Fibroblast of skin of scalp (primary cell): ENCODE measurements at regions not wholly inside any gene's neighbourhood (a gene's known extent, or its start where the extent isn't known, plus 50 kb on each side); places are given as distances from the start of the nearest gene placed in this dataset.
A peak's percentile ranks its signal among the peaks of the same experiment; 100 is the strongest.

Experiments
- DNase-seq: peaks from one replicate; pipeline ENCODE4 v3.0.0-alpha.2; 2013

DNA sequence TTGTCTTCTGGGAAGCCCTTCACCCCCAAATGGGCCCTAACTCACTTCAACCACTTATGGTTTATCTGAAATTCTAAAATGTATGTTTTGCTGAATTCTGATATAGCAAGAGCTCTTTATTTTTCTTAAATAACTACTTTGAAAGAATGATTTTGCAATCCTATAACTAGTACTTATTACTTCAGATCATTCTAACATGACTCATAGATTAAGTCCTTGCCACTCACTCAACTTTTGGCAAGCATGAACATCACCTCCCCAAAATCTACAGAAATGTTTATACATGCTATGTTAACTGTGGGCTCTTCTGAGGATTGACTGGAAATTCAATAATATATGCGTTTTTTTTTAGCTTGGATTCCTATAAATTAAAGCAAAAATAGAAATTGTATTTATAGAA is 367.4 kb upstream of the FAT3 start:
- peak; percentile 70 for DNase-seq

DNA sequence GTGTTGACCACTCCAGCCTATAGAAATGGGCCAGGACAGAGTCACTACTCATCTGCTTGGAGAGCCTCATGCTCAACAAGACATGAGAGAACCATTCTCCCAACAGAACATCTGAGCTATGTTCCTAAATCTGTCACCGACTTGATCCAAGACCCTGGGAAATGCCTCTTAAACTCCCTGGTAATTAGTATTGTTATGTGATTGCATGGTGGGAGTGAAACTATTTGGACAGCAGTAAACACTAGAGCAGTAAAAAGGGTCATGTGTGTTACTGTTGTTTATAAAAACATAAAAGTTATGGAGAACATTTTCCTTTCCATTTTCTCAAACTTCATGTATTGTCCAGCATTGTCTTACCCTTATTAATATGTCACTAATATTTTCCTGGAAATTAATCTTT is 369.8 kb upstream of the FAT3 start:
- no peak for DNase-seq

DNA sequence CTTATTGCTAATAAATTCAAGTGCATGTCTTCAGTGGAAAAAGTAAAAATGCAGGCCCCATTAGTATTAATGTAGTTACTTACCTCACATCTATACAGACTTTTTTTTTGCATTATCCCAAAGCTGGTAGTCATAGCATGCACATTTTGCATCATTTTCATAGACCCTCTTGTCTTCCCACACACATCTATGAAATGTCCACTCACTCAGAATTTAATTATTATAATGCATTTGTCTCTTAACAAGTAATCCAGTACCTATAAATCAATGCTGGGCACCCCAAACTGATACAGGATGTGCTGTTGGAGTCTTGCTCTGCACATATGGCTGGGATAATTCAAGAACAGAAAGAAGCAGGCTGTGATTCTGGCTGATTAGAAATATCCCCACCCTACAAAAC is 370.4 kb upstream of the FAT3 start:
- no peak for DNase-seq

DNA sequence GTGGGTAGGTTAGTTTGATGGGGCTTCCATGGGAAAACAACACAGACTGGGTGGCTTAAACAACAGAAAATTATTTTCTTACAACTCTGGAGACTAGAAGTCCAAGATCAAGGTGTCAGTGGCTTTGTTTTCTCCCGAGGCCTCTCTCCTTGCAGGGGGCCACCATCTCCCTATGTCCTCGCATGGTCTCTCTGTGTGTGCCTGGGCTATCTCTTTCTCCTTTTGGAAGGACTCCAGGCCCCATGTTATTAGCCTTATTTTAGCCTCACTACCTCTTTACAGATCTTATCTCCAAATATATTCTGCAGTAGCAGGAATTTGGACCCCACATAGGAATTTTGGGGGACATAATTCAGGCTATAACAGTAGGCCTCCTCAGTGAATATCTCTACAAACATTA is 372.7 kb upstream of the FAT3 start:
- DNase-seq = no peak

DNA sequence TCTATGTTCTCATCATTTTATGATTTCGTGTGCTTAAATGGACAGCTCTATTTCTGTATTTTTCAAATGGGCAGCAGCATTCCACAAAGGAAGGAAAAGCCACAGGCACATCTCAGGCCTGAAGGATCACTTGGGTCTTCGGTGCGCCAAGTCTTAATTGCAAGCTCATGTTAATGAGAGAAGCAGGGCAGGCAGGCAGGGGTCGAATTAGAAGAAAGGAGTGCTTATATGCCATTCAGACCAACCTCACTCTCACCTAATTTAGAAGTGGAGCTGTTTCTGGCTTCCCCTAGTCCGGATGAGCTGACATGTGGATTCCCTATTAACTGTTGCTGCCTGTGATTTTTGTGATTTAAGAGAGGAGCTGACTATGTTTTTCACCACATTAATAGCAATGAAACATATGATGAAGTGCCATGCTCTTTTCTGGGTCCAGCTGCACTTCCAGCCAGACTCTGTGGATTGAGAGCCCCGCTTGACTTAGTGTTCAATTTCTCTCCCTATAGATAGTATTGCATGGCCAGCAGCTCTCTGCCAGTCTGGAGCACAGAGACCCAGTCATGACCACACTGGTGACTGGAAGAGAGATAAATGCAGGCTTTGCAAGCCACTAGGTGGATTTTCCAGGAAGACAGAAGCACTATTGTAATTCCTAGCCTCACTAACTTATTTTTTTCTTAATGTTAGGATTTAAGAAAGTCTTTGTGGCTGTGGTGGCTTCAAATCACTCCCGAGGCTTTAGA is 373.9 kb upstream of the FAT3 start:
- DNase-seq = no peak

DNA sequence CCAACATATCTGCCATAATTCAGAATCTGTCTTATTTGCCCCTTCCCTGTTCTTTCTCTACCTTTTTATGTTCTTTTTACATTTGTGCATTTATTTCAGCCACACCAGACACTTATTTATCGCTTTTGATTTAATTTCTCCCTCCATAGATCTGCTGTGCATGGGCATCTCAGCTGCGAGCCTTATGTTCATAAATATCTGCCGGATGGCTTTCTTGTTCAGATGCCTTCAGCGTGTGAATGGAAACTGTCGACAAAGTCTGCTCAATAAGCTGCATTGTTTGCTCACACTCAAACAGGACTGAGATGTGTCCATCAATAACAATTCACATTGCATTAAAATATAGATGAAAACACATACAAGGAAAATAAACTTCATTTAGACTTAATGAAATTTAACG is 374.6 kb upstream of the FAT3 start:
- no peak for DNase-seq

DNA sequence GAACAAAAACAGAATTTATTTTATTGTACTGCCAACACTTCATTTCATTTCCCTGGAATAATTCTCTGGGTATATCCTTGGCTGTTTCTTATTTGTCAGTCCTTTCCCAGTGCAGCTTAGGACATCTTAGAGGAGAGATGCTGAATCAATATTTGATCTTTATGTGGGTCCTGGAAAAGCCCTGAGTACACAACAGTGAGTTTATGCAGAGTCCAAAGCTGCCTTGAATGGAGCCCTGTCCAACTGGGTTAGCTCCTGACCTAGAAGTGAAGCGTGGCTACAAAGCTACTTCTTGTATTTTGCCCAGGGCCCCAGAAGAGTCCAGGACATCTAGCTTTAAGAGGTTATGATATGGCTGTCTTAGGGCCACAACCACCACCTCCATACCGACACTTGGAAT is 378.0 kb upstream of the FAT3 start:
- no peak for DNase-seq

DNA sequence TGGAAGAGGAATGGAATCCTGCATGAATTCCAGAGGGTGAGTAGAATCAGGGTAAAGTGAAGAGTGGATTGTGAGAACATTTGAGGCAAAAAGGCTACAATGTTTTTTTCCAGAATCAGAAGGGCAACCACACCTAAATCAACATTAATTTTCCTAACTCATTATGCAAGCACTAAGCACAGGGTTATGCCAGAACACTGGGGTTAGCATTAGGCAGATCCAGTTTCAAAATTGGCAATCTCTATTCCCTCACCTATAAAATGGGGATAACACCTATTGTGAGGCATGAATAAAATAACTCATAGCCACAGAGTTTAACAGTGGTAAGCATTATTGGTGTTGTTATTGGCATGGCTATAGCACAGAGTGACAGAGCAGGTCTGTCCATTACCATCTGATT is 378.6 kb upstream of the FAT3 start:
- no peak for DNase-seq

DNA sequence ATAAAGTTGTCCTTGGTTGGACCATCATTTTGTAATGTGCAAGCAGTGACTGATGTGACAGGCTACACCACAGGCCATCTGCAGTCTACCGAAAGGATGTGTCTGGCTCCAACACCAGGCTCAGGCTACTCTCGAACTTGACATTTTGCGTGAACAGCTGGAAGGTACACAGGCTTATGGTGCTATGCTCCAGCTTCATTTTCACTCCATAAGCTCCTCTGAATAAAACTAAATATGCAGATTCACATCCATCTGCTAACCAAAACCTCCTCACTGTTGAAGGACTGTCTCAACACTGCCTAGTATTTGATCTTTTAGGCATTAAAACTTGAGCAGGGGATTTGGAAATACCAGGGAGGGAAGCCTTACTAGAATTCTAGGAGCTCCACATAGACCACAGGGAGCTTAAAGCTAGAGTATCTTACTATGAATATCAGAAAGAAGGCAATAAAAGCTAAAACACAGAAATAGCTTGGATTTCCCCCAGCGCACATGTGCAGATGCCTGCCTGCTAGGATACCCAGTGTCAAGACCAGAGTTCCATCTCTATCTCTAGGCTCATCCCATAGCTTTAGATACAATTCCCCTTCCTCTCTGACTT is 383.9 kb upstream of the FAT3 start:
- DNase-seq = no peak

DNA sequence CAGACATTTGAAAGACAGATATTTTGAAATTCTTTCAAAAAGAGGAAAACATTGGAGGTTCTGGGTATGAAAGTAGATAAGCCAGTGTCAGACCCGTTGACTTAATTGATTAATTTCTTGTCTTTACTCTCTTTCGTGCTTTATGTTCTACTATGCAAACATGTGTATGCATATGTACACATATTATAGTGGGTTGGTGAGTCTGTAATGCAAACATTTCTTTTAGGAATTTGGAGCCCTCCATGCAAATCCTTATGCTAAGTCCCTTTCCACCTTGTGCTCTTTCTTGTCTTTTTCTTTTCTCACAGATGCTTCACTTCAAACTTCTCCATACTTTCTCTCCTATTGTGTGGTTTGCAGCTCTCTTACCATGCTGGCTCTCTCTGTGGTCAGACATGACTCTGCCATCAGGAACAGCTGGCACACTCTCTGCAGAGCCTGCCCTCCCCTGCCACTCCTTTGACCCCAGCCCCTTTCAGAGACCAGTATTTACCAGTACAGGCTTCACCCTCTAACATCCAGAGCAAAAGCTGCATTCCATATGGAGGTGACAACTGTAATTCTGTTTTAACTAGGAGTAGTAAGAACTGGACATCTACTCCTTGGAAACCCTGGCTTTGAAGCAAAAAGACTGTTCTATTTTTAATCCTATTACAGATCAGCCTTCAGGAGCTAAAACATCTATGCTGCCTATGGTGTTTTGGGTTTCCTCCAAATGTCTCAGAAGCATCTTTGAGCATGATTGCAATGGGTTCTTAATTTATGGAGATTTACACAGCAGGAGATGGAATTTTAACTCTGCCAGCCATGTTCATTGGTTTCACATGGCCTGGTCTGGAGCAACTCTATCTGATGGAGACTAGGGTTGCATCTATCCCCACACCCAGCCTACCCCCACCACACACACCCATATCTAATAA is 386.9 kb upstream of the FAT3 start:
- peak; percentile 16 for DNase-seq

DNA sequence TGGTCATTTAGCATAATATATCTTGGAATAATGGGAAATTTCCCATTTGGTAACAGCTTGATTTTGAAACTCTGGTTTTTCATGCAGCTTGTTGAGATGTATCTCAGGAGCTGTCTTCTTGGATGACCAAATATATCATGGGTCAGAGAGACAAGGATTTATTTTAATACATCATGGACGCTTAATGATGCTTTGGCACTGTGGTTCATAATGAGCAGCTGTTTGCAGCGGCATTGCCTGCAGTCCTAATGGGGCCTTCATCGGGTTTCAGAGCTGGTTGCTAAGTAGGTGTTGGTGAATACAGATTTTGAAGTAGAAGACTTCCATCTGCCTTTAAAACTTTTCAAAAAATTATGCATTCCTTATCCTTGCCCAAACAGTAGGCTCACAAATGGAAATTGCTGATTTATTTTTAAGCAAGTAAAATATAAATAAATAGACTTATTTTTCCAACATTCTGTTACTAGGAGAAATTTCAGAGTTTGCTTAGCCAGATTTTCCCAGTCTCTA is 389.5 kb upstream of the FAT3 start:
- no peak for DNase-seq

DNA sequence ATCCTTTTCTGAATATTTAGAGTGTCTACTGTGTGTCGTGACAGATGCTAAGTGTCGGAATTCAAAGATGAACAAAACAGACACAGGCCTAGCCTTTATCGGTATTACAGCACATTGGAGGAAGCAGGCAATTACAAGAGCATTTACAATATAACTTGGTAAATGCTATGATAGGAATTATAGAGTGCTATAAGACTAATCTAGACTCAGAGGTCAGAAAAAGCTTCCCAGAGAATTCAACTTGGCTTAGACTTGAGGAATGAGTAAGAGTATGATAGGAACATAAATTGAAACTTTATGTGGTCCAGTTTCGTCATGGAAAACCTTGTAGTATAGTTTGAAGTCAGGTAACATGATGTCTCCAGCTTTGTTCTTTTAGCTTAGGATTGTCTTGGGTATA is 395.7 kb upstream of the FAT3 start:
- DNase-seq = no peak

DNA sequence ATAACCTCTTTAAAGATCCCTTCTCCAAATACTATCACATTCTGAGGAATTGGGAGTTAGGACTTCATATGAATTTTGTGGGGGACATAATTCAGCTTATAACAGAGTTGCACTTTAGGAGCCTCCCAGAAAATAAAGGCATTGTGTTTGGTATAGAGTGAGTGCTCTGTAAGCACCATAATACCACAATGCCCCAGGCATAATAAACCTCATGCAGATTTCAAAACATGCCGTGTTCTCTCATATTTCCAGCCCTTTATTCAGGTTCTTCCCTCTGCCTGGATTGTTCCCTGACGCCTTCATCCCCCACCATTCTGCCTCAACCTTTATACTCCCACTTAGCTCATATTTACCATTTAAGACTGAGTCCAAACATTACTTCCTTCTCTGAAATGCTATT is 398.8 kb upstream of the FAT3 start:
- DNase-seq = no peak

DNA sequence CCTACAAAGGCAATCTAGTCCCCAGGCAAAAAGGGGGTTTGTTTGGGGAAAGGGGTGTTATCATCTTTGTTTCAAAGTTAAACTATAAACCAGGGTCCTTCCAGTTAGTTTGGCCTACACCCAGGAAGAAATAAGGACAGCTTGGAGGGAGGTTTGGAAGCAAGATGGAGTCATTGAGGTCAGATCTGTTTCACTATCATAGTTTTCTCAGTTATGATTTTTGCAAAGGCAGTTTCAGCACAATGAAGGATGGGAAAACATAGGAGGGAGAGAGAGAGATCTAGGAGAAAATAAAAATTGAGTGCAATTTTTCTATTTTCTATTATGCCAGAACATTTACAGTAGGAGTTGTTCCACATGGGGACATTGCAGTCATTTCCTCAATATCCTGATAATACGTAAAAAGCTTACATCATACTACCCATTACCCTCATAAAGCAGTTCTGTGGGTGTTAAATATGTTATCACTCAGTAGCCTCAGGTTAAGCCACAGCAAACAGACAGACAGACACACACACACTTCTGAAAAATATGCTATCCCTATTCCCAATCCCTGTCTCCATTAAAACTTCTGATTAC is 401.3 kb upstream of the FAT3 start:
- DNase-seq = no peak

DNA sequence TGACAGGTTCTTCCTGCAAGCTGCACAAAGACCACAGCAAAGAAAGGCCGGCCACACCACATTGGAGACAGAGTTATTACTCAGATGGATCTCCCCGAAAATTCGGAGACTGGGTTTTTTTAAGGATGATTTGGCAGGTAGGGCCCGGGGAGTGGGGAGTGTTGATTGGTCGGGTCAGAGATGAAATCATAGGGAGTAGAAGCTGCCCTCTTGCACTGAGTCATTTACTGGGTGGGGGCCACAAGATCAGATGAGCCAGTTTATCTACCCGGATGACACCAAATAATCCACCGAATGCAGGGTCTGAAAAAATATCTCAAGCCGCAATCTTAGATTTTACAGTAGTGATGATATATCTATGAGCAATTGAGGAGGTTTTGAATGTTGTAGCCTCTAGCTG is 401.8 kb upstream of the FAT3 start:
- DNase-seq = no peak

DNA sequence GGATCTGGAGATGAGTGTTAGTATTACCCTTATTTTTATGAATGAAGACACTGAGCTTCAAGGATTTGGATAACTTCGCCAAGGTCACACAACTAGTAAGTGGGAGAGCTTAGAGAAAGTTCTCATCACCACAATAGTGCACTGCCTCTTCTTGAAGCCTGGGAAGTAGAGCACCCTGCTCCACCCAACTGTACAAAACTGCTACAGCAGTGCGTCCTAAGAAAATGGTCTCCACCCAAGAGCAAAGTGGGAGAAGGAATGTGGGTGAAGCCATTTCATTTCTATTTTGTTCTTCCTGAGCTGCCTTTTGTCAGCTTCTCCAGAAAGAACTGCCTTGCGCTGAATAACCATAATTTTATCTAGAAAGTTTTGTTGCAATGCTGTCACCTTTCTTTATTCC is 403.9 kb upstream of the FAT3 start:
- no peak for DNase-seq

DNA sequence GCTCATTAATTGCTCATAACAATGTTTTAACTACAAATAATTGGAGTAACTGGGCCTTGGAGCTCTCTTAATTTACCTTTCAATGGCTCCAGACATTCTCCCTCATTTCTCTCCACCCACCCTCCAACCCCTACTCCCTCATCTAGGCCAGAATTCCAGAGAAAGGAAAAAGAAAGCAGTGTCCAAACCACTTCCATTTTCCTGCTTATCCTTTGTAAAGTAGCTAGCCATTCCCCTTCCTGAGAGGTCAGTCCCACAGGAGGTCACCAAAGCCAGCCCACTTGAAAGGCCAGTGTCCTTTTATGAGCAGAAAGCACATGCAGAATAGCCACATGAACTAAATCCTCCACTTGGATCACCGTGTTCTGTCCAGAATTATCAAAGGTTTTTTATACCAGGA is 404.8 kb upstream of the FAT3 start:
- DNase-seq = no peak

DNA sequence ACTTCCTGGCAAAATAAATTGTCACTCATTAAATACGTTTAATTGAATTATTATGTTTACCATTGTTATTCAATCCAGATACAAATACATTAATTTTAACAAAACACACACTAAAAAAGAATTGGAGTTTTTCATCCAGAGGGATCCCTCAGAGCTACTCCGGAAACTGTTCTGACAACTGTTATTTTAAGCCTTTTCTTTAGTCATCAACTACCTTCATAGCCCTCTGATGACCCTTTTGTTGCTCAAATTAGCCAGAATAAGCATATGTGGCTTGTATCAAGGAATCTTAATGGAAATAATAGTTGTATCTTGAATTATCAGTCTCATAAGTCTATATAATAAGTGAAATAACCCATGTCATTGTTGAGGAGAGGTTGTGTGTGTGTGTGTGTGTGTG is 405.4 kb upstream of the FAT3 start:
- DNase-seq = no peak

DNA sequence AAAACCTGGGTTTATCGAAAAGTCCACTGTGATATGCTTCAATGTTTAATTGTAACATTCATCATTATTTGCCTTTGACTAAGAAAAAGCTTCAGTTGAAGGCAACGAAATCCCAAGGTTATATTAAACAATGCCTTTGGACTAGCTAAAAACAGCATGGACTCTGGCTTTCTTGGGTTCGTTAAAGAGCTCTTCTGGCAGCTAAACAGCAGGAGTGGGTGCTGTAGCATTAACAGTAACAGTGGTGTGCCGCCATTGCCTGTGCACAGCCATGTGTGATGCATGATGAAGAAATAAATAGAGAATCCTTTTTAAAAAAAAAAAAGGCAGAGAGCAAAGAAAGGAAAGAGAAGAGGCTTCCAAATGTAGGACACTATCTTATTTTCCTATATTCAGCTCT is 406.6 kb upstream of the FAT3 start:
- DNase-seq = no peak

DNA sequence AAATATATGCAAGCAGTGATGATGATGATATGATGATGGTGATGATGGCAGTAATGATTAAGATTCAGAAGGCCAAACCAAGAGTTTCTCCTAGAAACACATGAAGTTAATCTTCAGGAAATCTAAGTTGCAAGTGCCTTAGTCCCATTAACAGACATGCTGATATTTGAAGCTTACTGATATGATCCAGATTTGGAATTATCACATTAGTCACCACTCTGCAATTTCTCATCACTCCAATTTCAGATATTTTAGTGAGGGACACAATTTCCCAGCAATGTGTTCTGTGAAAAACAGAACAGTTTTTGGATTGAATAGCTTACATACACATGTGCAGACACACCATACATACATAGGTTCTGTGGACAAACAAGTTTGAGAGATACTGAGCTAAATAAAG is 411.4 kb upstream of the FAT3 start:
- no peak for DNase-seq

DNA sequence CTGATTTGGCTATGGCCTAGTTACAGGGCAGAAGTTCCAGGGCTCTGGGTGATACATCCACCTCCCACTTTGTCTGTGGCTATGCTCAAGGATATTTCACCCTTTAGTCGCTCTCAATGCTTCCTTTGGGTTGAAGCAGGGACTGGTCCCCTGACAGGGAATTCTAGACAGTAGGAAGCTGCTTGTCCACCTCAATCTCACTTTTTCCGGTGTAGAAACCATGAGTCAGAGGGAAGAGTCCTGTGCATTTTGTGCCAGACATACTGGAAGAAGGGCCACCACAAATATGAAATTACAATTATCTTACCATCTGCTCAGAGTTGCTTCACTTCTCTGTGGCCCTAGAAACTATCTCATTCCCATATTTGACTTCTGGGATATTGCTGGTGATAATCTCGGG is 413.7 kb upstream of the FAT3 start:
- DNase-seq = peak; percentile 69

DNA sequence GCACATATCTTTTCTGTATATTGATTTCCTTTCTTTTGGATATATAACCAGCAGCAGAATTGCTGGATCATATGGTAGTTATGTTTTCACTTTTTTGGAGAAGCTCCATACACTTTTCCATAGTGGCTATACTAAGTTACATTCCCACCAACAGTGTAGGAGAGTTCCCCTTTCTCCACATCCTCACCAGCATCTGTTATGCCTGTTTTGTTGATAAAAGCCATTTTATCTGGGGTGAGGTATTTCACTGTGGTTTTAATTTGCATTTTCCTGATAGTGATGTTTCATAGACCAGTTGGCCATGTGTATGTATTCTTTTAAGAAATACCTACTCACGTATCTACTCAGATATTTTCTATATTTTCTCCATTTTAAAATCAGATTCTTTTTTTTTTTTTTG is 419.3 kb upstream of the FAT3 start:
- no peak for DNase-seq

DNA sequence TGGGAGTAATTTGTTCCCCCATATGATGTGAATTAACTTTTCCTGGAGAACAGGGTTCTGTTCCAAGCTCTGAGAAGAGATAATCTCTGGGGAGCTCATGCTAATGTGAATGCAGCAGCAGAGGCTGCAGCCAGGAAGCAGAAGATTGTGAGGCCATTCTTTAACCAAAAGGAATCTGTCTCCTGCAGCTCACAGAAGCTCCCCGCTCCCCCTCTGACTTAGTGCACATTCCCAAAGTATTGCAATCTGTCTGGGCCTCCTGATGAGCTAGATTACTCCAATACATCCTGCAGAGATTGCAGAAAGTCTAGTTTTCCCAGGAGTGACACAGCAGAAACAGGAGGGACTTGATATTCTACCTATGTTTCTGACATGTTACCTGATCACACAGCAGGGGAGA is 420.6 kb upstream of the FAT3 start:
- peak; percentile 93 for DNase-seq
